Spinal cord (tissue), 9 donors: ENCODE measurements at regions not wholly inside any gene's neighbourhood (a gene's known extent, or its start where the extent isn't known, plus 50 kb on each side); places are given as distances from the start of the nearest gene placed in this dataset.
"Not testable (repeated sequence)": the region's sequence is repeated elsewhere in the genome, so short reads cannot be mapped to it uniquely, and the experiment has no call there.

ENCODE experiments used
- DNase-seq, 6 donors: peaks; one replicate each; pipeline versions ENCODE4 v3.0.0 to v3.0.0-alpha.2; 2013 to 2015; ENCODE audit warnings: low spot score in 6 of 6, low read depth in 4 of 6
- H3K27ac ChIP-seq: one replicate; pipeline ENCODE4 v1.5.1; 2013; ENCODE audit warnings: low read depth, low read length, control low read depth
- H3K27me3 ChIP-seq: one replicate; pipeline ENCODE4 v1.6.1; 2013; ENCODE audit warnings: low read length; ENCODE audit not compliant: control insufficient read depth, insufficient read depth
- H3K36me3 ChIP-seq: one replicate; pipeline ENCODE4 v1.6.1; 2013; ENCODE audit warnings: low read length; ENCODE audit not compliant: control insufficient read depth, insufficient read depth
- H3K4me1 ChIP-seq: one replicate; pipeline ENCODE4 v1.6.1; 2013; ENCODE audit warnings: low read length; ENCODE audit not compliant: control insufficient read depth, insufficient read depth
- H3K4me3 ChIP-seq: one replicate; pipeline ENCODE4 v1.5.1; 2013; ENCODE audit warnings: low read depth, low read length, control low read depth
- H3K9me3 ChIP-seq: one replicate; pipeline ENCODE4 v1.6.1; 2013; ENCODE audit warnings: low read length; ENCODE audit not compliant: control insufficient read depth, insufficient read depth
- WGBS: methylation state at CpG from one replicate; pipeline ENCODE4 v1.1.5; 2013; ENCODE audit warnings: missing lambda C conversion rate; ENCODE audit not compliant: insufficient coverage; 5-methylcytosine and 5-hydroxymethylcytosine counted together
- donor health status: healthy.

GRCh38 chr4:102210806-102211205, 134.5 kb downstream of the SLC39A8 start:
- not testable (repeated sequence) for H3K9me3 ChIP-seq, H3K27me3 ChIP-seq, H3K4me1 ChIP-seq, H3K4me3 ChIP-seq, H3K36me3 ChIP-seq, DNase-seq, H3K27ac ChIP-seq
- no CpG with 5 or more reads among the region's 6 CpGs for WGBS

- DNase-seq, H3K4me1 ChIP-seq, H3K36me3 ChIP-seq, H3K9me3 ChIP-seq, H3K27me3 ChIP-seq, H3K4me3 ChIP-seq, H3K27ac ChIP-seq: not testable (repeated sequence)
- no CpG with 5 or more reads among the region's 3 CpGs for WGBS
These were observed 140.6 kb downstream of the SLC39A8 start for GRCh38 chr4:102204634-102205033.

- WGBS = 61% methylated on average over 3 of the region's 3 CpGs
- DNase-seq = no peak
- H3K9me3 ChIP-seq = no peaks in the 10 kb centered on the region
These were observed 149.1 kb downstream of the SLC39A8 start for GRCh38 chr4:102196221-102196620.

GRCh38 chr4:102193145-102193544, 152.1 kb downstream of the SLC39A8 start:
- Histone ChIP-seq H3K36me3 (no peaks in the 10 kb centered on the region), H3K27me3 (no peaks in the 10 kb centered on the region), H3K4me1 (no peaks in the 10 kb centered on the region), H3K9me3 (no peaks in the 10 kb centered on the region), H3K27ac (no peak overlapping the region), H3K4me3 (no peak overlapping the region)
- no CpG with 5 or more reads among the region's 1 CpG for WGBS
- DNase-seq = no peak

More at GRCh38 chr4:102196221-102196620, 149.1 kb downstream of the SLC39A8 start:
- Histone ChIP-seq H3K27ac (no peak overlapping the region), H3K4me3 (no peak overlapping the region), H3K4me1 (no peaks in the 10 kb centered on the region), H3K27me3 (no peaks in the 10 kb centered on the region), H3K36me3 (no peaks in the 10 kb centered on the region)

GRCh38 chr4:102180046-102180445, 165.2 kb downstream of the SLC39A8 start:
- WGBS = no CpG with 5 or more reads among the region's 1 CpG
- H3K4me1 ChIP-seq = no peaks in the 10 kb centered on the region

GRCh38 chr4:102174719-102175189, 170.5 kb downstream of the SLC39A8 start:
- Histone ChIP-seq H3K4me1 (no peaks in the 10 kb centered on the region), H3K9me3 (no peaks in the 10 kb centered on the region), H3K27me3 (no peaks in the 10 kb centered on the region), H3K36me3 (no peaks in the 10 kb centered on the region), H3K27ac (no peak overlapping the region), H3K4me3 (no peak overlapping the region)
- DNase-seq = no peak
- WGBS = 100% methylated on average over 1 of the region's 2 CpGs

More at GRCh38 chr4:102180046-102180445, 165.2 kb downstream of the SLC39A8 start:
- Histone ChIP-seq H3K4me3 (no peak overlapping the region), H3K27ac (no peak overlapping the region), H3K27me3 (no peaks in the 10 kb centered on the region), H3K36me3 (no peaks in the 10 kb centered on the region), H3K9me3 (no peaks in the 10 kb centered on the region)
- peak in 3 of 6 donors; percentile 4 to 62 (median 7) for DNase-seq

GRCh38 chr4:102172341-102172740, 172.9 kb downstream of the SLC39A8 start:
- no peak overlapping the region for H3K27ac ChIP-seq
- H3K4me1 ChIP-seq = peaks cover 2% of the 10 kb centered on the region
- H3K9me3 ChIP-seq = no peaks in the 10 kb centered on the region
- no peak for DNase-seq
- H3K4me3 ChIP-seq = no peak overlapping the region
- WGBS = no CpG with 5 or more reads among the region's 2 CpGs
- H3K27me3 ChIP-seq = no peaks in the 10 kb centered on the region
- H3K36me3 ChIP-seq = no peaks in the 10 kb centered on the region

- Histone ChIP-seq H3K9me3 (no peaks in the 10 kb centered on the region), H3K27me3 (no peaks in the 10 kb centered on the region), H3K36me3 (no peaks in the 10 kb centered on the region), H3K27ac (no peak overlapping the region), H3K4me1 (peaks cover 2% of the 10 kb centered on the region), H3K4me3 (no peak overlapping the region)
- DNase-seq = no peak
These were observed 174.4 kb downstream of the SLC39A8 start for GRCh38 chr4:102170910-102171309.

- WGBS = 36% methylated on average over 1 of the region's 2 CpGs
- no peaks in the 10 kb centered on the region for H3K9me3 ChIP-seq
- no peak overlapping the region for H3K4me3 ChIP-seq
- H3K27ac ChIP-seq = no peak overlapping the region
- no peaks in the 10 kb centered on the region for H3K36me3 ChIP-seq
- H3K4me1 ChIP-seq = peaks cover 2% of the 10 kb centered on the region
- no peaks in the 10 kb centered on the region for H3K27me3 ChIP-seq
- peak in 4 of 6 donors; percentile 26 to 90 (median 62) for DNase-seq
These were observed 175.9 kb downstream of the SLC39A8 start for GRCh38 chr4:102169345-102169744.

GRCh38 chr4:102168580-102168979, 176.7 kb downstream of the SLC39A8 start:
- no peaks in the 10 kb centered on the region for H3K9me3 ChIP-seq
- peaks cover 2% of the 10 kb centered on the region for H3K4me1 ChIP-seq
- no CpG with 5 or more reads among the region's 4 CpGs for WGBS
- H3K36me3 ChIP-seq = no peaks in the 10 kb centered on the region
- no peak overlapping the region for H3K4me3 ChIP-seq
- H3K27ac ChIP-seq = no peak overlapping the region
- DNase-seq = peak in 1 of 6 donors; percentile 9
- H3K27me3 ChIP-seq = no peaks in the 10 kb centered on the region
